ENCODE measurements at regions not wholly inside any gene's neighbourhood (a gene's known extent, or its start where the extent isn't known, plus 50 kb on each side); places are given as distances from the start of the nearest gene placed in this dataset.
A peak's percentile ranks its signal among the peaks of the same experiment; 100 is the strongest.

DNA sequence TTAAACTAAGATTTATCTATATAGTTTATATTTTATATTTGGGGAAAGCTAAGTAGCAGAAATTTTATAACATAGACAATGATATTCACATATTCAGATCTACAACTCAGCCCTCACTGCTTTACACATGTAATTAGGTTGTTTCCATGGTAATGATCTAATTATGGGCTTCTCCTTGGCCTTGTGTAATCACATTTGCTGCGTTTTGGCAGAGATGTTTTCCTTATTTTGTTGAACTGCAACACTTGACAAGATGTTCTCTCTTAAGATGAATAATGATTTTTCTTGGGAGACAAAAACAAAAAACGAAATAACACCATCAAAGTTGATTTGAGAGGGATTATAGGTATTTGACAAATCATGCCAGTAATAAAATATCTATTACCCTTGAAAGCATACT, 635.6 kb upstream of the TBL1XR1 start:
- no peaks in the 10 kb centered on the region for H3K27me3 Mint-ChIP-seq (ENCODE audit: unreplicated experiment)

GRCh38 chr3:177833332-177833731, 636.0 kb upstream of the TBL1XR1 start:
- no peaks in the 10 kb centered on the region for H3K9me3 Mint-ChIP-seq (ENCODE audit: unreplicated experiment)
- peaks cover 66% of the 10 kb centered on the region for H3K4me1 Mint-ChIP-seq (ENCODE audit: unreplicated experiment)
- H3K36me3 Mint-ChIP-seq (ENCODE audit: unreplicated experiment): no peaks in the 10 kb centered on the region
- DNase-seq (ENCODE audit: extremely low spot score, unreplicated experiment): no peak
- TF ChIP-seq, protein P1, sequence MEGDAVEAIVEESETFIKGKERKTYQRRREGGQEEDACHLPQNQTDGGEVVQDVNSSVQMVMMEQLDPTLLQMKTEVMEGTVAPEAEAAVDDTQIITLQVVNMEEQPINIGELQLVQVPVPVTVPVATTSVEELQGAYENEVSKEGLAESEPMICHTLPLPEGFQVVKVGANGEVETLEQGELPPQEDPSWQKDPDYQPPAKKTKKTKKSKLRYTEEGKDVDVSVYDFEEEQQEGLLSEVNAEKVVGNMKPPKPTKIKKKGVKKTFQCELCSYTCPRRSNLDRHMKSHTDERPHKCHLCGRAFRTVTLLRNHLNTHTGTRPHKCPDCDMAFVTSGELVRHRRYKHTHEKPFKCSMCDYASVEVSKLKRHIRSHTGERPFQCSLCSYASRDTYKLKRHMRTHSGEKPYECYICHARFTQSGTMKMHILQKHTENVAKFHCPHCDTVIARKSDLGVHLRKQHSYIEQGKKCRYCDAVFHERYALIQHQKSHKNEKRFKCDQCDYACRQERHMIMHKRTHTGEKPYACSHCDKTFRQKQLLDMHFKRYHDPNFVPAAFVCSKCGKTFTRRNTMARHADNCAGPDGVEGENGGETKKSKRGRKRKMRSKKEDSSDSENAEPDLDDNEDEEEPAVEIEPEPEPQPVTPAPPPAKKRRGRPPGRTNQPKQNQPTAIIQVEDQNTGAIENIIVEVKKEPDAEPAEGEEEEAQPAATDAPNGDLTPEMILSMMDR (IDR thresholded peaks at IDR 0.05): no peak
- H3K27me3 Mint-ChIP-seq (ENCODE audit: unreplicated experiment): no peaks in the 10 kb centered on the region
- no peak overlapping the region for H3K27ac Mint-ChIP-seq (ENCODE audit: unreplicated experiment)
- H3K4me3 Mint-ChIP-seq (ENCODE audit: unreplicated experiment): no peak overlapping the region

More for the DNA sequence above, 635.6 kb upstream of the TBL1XR1 start:
- Mint-ChIP-seq H3K4me1 (ENCODE audit: unreplicated experiment) (peaks cover 69% of the 10 kb centered on the region), H3K9me3 (ENCODE audit: unreplicated experiment) (no peaks in the 10 kb centered on the region), H3K36me3 (ENCODE audit: unreplicated experiment) (no peaks in the 10 kb centered on the region), H3K27ac (ENCODE audit: unreplicated experiment) (no peak overlapping the region), H3K4me3 (ENCODE audit: unreplicated experiment) (no peak overlapping the region)
- TF ChIP-seq, protein P1 (IDR thresholded peaks at IDR 0.05): no peak
- DNase-seq (ENCODE audit: extremely low spot score, unreplicated experiment): no peak

GRCh38 chr3:177835008-177835407, 637.7 kb upstream of the TBL1XR1 start:
- peaks cover 66% of the 10 kb centered on the region for H3K4me1 Mint-ChIP-seq (ENCODE audit: unreplicated experiment)
- H3K4me3 Mint-ChIP-seq (ENCODE audit: unreplicated experiment): no peak overlapping the region
- peak overlapping the region; percentile 75 for H3K27ac Mint-ChIP-seq (ENCODE audit: unreplicated experiment)
- no peaks in the 10 kb centered on the region for H3K9me3 Mint-ChIP-seq (ENCODE audit: unreplicated experiment)
- DNase-seq (ENCODE audit: extremely low spot score, unreplicated experiment): no peak
- H3K36me3 Mint-ChIP-seq (ENCODE audit: unreplicated experiment): no peaks in the 10 kb centered on the region
- H3K27me3 Mint-ChIP-seq (ENCODE audit: unreplicated experiment): no peaks in the 10 kb centered on the region
- TF ChIP-seq, protein P1 (IDR thresholded peaks at IDR 0.05): no peak

GRCh38 chr3:177835917-177836316, 638.6 kb upstream of the TBL1XR1 start:
- H3K36me3 Mint-ChIP-seq (ENCODE audit: unreplicated experiment): no peaks in the 10 kb centered on the region
- H3K4me1 Mint-ChIP-seq (ENCODE audit: unreplicated experiment): peaks cover 57% of the 10 kb centered on the region
- H3K27me3 Mint-ChIP-seq (ENCODE audit: unreplicated experiment): no peaks in the 10 kb centered on the region
- no peaks in the 10 kb centered on the region for H3K9me3 Mint-ChIP-seq (ENCODE audit: unreplicated experiment)
- H3K27ac Mint-ChIP-seq (ENCODE audit: unreplicated experiment): peak overlapping the region; percentile 76
- DNase-seq (ENCODE audit: extremely low spot score, unreplicated experiment): no peak
- H3K4me3 Mint-ChIP-seq (ENCODE audit: unreplicated experiment): no peak overlapping the region
- TF ChIP-seq, protein P1 (IDR thresholded peaks at IDR 0.05): no peak

GRCh38 chr3:177836671-177837070, 639.4 kb upstream of the TBL1XR1 start:
- DNase-seq (ENCODE audit: extremely low spot score, unreplicated experiment): no peak
- H3K27me3 Mint-ChIP-seq (ENCODE audit: unreplicated experiment): no peaks in the 10 kb centered on the region
- H3K4me3 Mint-ChIP-seq (ENCODE audit: unreplicated experiment): no peak overlapping the region
- TF ChIP-seq, protein P1 (IDR thresholded peaks at IDR 0.05): no peak
- H3K9me3 Mint-ChIP-seq (ENCODE audit: unreplicated experiment): no peaks in the 10 kb centered on the region
- H3K4me1 Mint-ChIP-seq (ENCODE audit: unreplicated experiment): peaks cover 49% of the 10 kb centered on the region
- no peaks in the 10 kb centered on the region for H3K36me3 Mint-ChIP-seq (ENCODE audit: unreplicated experiment)
- H3K27ac Mint-ChIP-seq (ENCODE audit: unreplicated experiment): peak overlapping the region; percentile 76
